H7 (cell line): ENCODE measurements at regions not wholly inside any gene's neighbourhood (a gene's known extent, or its start where the extent isn't known, plus 50 kb on each side); places are given as distances from the start of the nearest gene placed in this dataset.

Experiments used
- DNase-seq: peaks from one replicate; pipeline ENCODE4 v3.0.0; 2012
- H3K27me3 ChIP-seq: 2 replicates; pipeline ENCODE4 v1.6.0; 2011; ENCODE audit warnings: mild to moderate bottlenecking, low read length; ENCODE audit not compliant: control insufficient read depth, insufficient read depth
- H3K36me3 ChIP-seq: replicated peaks from 2 replicates; pipeline ENCODE4 v1.5.1; 2011; ENCODE audit warnings: low read length; ENCODE audit not compliant: control insufficient read depth, insufficient read depth
- H3K4me3 ChIP-seq: 2 replicates; pipeline ENCODE4 v1.5.1; 2011; ENCODE audit warnings: low read depth, mild to moderate bottlenecking, control low read depth, low read length, moderate library complexity; ENCODE audit not compliant: insufficient read depth

- no peak for DNase-seq
- no peak overlapping the region for H3K4me3 ChIP-seq
- no peaks in the 10 kb centered on the region for H3K36me3 ChIP-seq
- H3K27me3 ChIP-seq = no peaks in the 10 kb centered on the region
Measured at GRCh38 chr9:109582386-109582785, 84.3 kb upstream of the PTPN3 start.

DNA sequence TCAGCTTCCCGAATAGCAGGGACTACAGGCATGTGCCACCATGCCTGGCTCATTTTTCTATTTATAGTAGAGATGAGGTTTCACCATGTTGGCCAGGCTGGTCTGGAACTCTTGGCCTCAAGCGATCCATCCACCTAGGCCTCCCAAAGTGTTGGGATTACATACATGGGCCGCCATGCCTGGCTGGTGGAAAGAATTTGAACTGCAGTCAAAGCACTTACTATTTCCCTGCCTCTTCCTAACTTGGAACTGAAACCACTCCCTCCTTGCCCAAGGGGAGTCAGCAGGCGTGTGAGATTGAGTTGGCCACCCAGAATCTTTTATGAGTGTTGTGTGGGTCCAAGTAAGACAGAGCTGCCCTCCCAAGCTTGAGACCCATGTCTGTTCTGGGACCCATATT is 86.1 kb upstream of the PTPN3 start:
- no peak overlapping the region for H3K4me3 ChIP-seq
- H3K27me3 ChIP-seq = no peaks in the 10 kb centered on the region
- DNase-seq = no peak
- H3K36me3 ChIP-seq = no peaks in the 10 kb centered on the region

- DNase-seq = no peak
- Histone ChIP-seq H3K4me3 (no peak overlapping the region), H3K27me3 (no peaks in the 10 kb centered on the region), H3K36me3 (no peaks in the 10 kb centered on the region)
Measured at GRCh38 chr9:109585796-109586195, 87.7 kb upstream of the PTPN3 start.

GRCh38 chr9:109586993-109587392 is 88.9 kb upstream of the PTPN3 start:
- DNase-seq = no peak
- Histone ChIP-seq H3K36me3 (no peaks in the 10 kb centered on the region), H3K27me3 (no peaks in the 10 kb centered on the region), H3K4me3 (no peak overlapping the region)

DNA sequence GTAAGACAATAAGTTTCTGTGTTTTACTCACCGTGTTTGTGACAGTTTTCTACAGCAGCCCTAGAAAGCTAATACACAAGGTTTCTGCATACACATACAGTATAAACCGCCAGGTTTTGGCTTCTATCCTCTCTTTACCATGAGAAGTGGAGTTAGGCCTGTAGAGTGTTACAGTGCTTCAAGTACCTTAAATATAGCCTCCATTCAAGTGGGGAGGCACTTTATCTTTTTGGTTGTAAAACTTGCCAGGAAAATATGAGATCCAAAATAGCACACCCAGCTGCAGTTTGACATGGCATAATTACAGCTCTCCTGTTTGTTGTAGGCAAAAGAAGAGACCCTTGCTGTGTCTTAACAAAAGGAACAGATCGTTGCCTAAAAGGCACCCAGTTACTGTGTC is 90.3 kb upstream of the PTPN3 start:
- Histone ChIP-seq H3K4me3 (no peak overlapping the region), H3K36me3 (no peaks in the 10 kb centered on the region), H3K27me3 (no peaks in the 10 kb centered on the region)
- no peak for DNase-seq

DNA sequence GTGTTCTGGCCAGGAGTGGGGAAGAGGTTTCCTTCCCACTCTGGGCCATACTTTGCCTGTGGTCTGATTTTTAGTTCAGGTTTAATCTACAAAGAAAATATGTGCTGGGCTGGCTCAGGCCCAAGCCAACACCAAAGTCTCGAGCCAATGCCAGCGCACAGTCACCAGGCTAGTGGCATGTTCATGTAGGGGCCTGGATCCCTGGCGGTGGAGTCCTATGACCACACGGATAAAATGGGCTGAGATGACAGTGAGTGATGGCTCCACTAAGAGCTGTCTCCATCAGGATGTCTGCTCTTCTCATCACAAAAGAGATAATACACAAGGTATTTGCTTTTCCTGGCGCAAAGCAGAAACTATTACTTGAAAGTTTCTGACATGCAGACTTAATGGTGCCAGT is 92.9 kb upstream of the PTPN3 start:
- no peak overlapping the region for H3K4me3 ChIP-seq
- no peak for DNase-seq
- no peaks in the 10 kb centered on the region for H3K36me3 ChIP-seq
- H3K27me3 ChIP-seq = no peaks in the 10 kb centered on the region

- no peak for DNase-seq
- no peaks in the 10 kb centered on the region for H3K36me3 ChIP-seq
- no peaks in the 10 kb centered on the region for H3K27me3 ChIP-seq
- no peak overlapping the region for H3K4me3 ChIP-seq
Measured at GRCh38 chr9:109591691-109592090, 93.6 kb upstream of the PTPN3 start.

DNA sequence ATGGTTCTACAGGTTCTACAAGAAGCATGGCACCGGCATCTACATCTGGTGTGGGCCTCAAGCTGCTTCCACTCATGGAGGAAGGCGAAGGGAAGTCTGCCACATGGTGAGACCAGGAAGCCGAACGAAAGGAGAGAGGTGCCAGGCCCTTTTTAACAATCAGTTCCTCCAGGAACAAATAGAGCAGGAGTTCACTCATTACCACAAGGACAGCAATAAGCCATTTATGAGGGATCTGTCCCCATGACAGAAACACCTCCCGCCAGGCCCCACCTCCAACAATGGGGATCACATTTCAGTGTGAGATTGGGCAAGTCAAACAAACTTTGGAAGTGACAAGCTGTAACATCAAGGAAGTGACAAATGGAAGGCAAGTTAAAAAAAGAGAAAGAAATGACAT is 95.5 kb upstream of the PTPN3 start:
- no peaks in the 10 kb centered on the region for H3K27me3 ChIP-seq
- DNase-seq = no peak
- no peak overlapping the region for H3K4me3 ChIP-seq
- H3K36me3 ChIP-seq = no peaks in the 10 kb centered on the region

DNA sequence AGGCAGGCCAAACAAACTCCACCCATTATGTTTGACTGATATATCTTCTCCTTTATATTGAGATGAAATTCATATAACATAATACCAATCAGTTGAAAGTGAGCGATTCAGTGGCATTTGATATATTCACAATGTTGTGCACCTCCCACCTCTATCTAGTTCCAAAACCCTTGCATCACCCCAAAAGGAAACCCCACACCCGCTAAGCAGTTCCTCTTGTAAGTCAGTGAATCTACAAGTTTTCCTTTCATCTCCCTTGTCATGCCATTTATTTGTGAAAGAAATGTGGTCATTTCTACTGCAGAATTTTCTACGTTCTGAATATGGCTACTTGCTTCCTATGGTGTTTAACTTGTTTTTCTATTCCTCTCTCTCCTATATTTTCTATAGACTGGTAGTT is 99.4 kb upstream of the PTPN3 start:
- H3K4me3 ChIP-seq = no peak overlapping the region

DNA sequence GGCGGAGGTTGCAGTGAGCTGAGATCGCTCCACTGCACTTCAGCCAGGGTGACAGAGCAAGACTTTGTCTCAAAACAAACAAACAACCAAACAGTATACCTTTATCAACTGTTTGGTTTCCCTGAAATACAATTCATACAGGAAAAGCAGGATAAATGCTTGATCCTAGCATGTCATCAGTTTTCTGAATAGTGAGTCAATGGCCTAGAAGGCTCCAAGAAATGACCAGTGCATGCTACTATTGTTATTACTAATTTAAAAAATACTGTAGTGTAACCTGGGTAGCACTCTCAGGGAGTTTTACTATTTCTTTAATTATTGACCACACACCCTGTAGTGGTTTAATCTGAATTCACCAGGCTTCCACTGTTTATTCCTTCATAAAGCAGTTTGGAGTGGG is 101.0 kb upstream of the PTPN3 start:
- H3K4me3 ChIP-seq = no peak overlapping the region
- DNase-seq = no peak
- no peaks in the 10 kb centered on the region for H3K36me3 ChIP-seq
- no peaks in the 10 kb centered on the region for H3K27me3 ChIP-seq

More for the DNA sequence above, 99.4 kb upstream of the PTPN3 start:
- H3K27me3 ChIP-seq = no peaks in the 10 kb centered on the region
- no peaks in the 10 kb centered on the region for H3K36me3 ChIP-seq
- no peak for DNase-seq

DNA sequence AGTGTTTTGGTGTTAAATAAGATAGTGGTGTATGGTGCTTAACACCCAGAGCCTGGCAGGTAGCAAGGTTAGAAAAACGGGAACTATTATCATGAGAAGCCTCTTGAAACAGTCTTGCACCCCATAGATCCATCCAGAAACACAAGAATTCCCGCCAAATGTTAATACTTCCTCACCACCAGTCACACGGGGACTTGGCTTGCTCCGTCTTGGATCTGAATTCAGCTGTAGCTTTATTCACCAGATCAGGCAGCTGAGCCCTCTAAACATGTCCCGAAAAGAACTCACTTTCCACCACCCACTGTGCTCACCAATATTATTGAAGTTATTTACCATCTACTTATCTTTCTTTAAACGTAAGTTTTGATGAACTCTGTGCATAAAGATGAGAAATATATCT is 101.6 kb upstream of the PTPN3 start:
- Histone ChIP-seq H3K36me3 (no peaks in the 10 kb centered on the region), H3K27me3 (no peaks in the 10 kb centered on the region), H3K4me3 (no peak overlapping the region)
- DNase-seq = no peak

GRCh38 chr9:109600142-109600541 is 102.0 kb upstream of the PTPN3 start:
- no peak overlapping the region for H3K4me3 ChIP-seq
- peak; percentile 19 for DNase-seq

DNA sequence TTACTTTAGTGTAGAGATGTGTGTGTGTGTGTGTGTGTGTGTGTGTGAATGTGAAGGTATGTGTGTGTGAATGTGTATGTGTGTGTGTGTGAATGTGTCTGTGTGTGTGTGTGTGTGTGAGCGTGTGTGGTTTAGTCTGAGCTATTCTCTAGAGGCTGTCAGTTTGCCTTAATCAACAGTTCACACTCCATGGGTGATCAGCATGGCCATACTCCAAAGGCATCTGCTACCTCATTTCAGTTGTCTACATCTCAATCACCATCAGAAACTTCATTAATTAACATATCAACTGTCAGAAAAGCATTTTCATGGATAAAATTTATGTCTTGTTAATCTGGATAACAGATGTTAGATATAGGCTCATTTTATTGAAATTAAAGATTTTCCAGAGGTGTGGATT is 103.1 kb upstream of the PTPN3 start:
- H3K36me3 ChIP-seq = no peaks in the 10 kb centered on the region
- H3K27me3 ChIP-seq = no peaks in the 10 kb centered on the region
- DNase-seq = no peak
- H3K4me3 ChIP-seq = no peak overlapping the region

More at GRCh38 chr9:109600142-109600541, 102.0 kb upstream of the PTPN3 start:
- Histone ChIP-seq H3K27me3 (no peaks in the 10 kb centered on the region), H3K36me3 (no peaks in the 10 kb centered on the region)

- no peak for DNase-seq
- H3K36me3 ChIP-seq = no peaks in the 10 kb centered on the region
- H3K4me3 ChIP-seq = no peak overlapping the region
- H3K27me3 ChIP-seq = no peaks in the 10 kb centered on the region
Measured at GRCh38 chr9:109602987-109603386, 104.9 kb upstream of the PTPN3 start.

GRCh38 chr9:109604131-109604530 is 106.0 kb upstream of the PTPN3 start:
- H3K4me3 ChIP-seq = no peak overlapping the region
- no peak for DNase-seq
- no peaks in the 10 kb centered on the region for H3K36me3 ChIP-seq
- H3K27me3 ChIP-seq = no peaks in the 10 kb centered on the region

DNA sequence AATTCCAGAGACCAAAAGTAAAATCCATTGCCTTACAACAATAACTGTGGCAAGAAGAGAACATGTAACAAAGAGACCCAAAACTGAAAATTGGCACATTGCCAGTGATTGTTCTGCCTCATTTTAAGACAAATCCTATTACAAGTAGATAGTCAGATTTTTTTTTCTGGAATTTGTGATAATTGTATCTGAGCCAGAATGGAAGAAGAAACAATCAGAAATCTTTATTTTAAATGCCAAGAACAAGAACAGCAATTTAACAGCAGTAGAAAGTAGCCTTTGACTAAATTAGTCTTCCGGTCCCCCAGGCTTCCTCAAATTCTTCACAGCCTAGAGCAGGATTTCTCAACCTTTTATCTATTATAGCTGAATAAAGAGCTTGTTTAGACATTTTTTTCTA is 106.7 kb upstream of the PTPN3 start:
- Histone ChIP-seq H3K27me3 (no peaks in the 10 kb centered on the region), H3K36me3 (no peaks in the 10 kb centered on the region), H3K4me3 (no peak overlapping the region)
- no peak for DNase-seq
